MM.1S (cell line): ENCODE measurements at regions not wholly inside any gene's neighbourhood (a gene's known extent, or its start where the extent isn't known, plus 50 kb on each side); places are given as distances from the start of the nearest gene placed in this dataset.

ENCODE experiments used
- DNase-seq: peaks from one replicate; pipeline ENCODE4 v3.0.0-alpha.2; 2015
- H2AFZ ChIP-seq: fragments of 300-600 bp; sonication (generic); 2 replicates; pipeline ENCODE4 v1.6.0; 2016; ENCODE audit warnings: antibody characterized with exemption, low read length
- H3F3A ChIP-seq: fragments of 300-600 bp; sonication (generic); 2 replicates; pipeline ENCODE4 v1.6.1; 2016; ENCODE audit warnings: mild to moderate bottlenecking, antibody characterized with exemption, low read length, moderate library complexity, mixed read lengths; ENCODE audit not compliant: insufficient read depth
- H3K27ac ChIP-seq: fragments of 300-600 bp; sonication (generic); 2 replicates; pipeline ENCODE4 v1.5.1; 2016; ENCODE audit warnings: mild to moderate bottlenecking, low read length
- H3K27me3 ChIP-seq: fragments of 300-600 bp; sonication (generic); replicated peaks from 2 replicates; pipeline ENCODE4 v1.6.0; 2016; ENCODE audit warnings: low read length; ENCODE audit not compliant: insufficient read depth
- H3K36me3 ChIP-seq: fragments of 300-600 bp; sonication (generic); replicated peaks from 2 replicates; pipeline ENCODE4 v1.6.1; 2016; ENCODE audit warnings: mild to moderate bottlenecking, low read length, mixed read lengths; ENCODE audit not compliant: insufficient read depth
- H3K4me1 ChIP-seq: fragments of 300-600 bp; sonication (generic); 2 replicates; pipeline ENCODE4 v1.6.1; 2016; ENCODE audit warnings: low read length, mixed read lengths
- H3K4me2 ChIP-seq: fragments of 300-600 bp; sonication (generic); 2 replicates; pipeline ENCODE4 v1.6.0; 2016; ENCODE audit warnings: low read depth, low read length
- H3K4me3 ChIP-seq: fragments of 300-600 bp; sonication (generic); 2 replicates; pipeline ENCODE4 v1.5.1; 2016; ENCODE audit warnings: low read length, mixed read lengths
- H3K79me2 ChIP-seq: fragments of 300-600 bp; sonication (generic); 2 replicates; pipeline ENCODE4 v1.6.1; 2016; ENCODE audit warnings: mixed run types, low read length, mixed read lengths
- H3K9ac ChIP-seq: fragments of 300-600 bp; sonication (generic); 2 replicates; pipeline ENCODE4 v1.6.1; 2016; ENCODE audit warnings: low read length, mixed read lengths
- H3K9me2 ChIP-seq: fragments of 300-600 bp; sonication (generic); replicated peaks from 2 replicates; pipeline ENCODE4 v1.6.1; 2016; ENCODE audit warnings: mild to moderate bottlenecking, low read length, mixed read lengths; ENCODE audit not compliant: insufficient read depth
- H3K9me3 ChIP-seq: fragments of 300-600 bp; sonication (generic); replicated peaks from 2 replicates; pipeline ENCODE4 v1.6.1; 2016; ENCODE audit warnings: mild to moderate bottlenecking, low read length, mixed read lengths; ENCODE audit not compliant: insufficient read depth
- H4K20me1 ChIP-seq: fragments of 300-600 bp; sonication (generic); 2 replicates; pipeline ENCODE4 v1.6.1; 2016; ENCODE audit warnings: mild to moderate bottlenecking, low read length, moderate library complexity, mixed read lengths; ENCODE audit not compliant: insufficient read depth
- EZH2 ChIP-seq: fragments of 300-600 bp; sonication (generic); optimal IDR thresholded peaks from 2 replicates; pipeline ENCODE3; 2017; ENCODE audit warnings: low read depth, mild to moderate bottlenecking, antibody characterized with exemption, low read length, mixed read lengths
- EZH2phosphoT487 ChIP-seq: fragments of 300-600 bp; sonication (generic); IDR thresholded peaks from 2 replicates; pipeline ENCODE4 v1.6.1; 2018; ENCODE audit warnings: antibody characterized with exemption, low read length
- TF ChIP-seq, protein P1 (sequence below): fragments of 300-600 bp; sonication (generic); IDR thresholded peaks from 2 replicates; pipeline ENCODE4 v1.5.1; 2016; ENCODE audit warnings: antibody characterized with exemption, low read length, mixed read lengths

DNA sequence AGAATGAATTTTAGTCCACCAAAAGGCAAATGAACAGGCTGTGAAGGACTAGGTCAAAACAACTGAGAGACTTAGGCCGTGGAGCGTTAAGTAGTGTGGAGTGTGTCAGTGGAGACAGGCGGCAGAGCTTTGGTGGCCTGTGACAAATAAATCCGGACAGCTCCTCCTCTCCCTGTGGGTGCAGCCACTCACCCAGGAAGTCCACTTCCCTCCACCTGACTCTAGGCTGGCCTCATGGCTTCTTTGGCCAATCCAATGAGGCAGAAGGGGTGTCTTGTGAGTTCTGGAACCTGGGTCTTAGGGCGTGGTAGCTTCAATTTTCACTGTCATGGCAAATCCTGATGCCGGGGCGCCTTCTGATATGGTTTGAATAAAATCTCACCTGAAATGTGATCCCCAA is 180.9 kb upstream of the C14orf180 start:
- Histone ChIP-seq H3F3A (no peaks in the 10 kb centered on the region), H3K4me3 (no peak overlapping the region), H3K9me2 (no peaks in the 10 kb centered on the region), H3K79me2 (no peaks in the 10 kb centered on the region), H3K27ac (no peak overlapping the region), H3K9ac (no peak overlapping the region), H3K36me3 (no peaks in the 10 kb centered on the region), H2AFZ (no peak overlapping the region), H3K4me1 (no peaks in the 10 kb centered on the region), H3K9me3 (no peaks in the 10 kb centered on the region), H3K27me3 (peaks cover 38% of the 10 kb centered on the region), H3K4me2 (no peak overlapping the region), H4K20me1 (no peaks in the 10 kb centered on the region)
- TF ChIP-seq EZH2 (no peak), EZH2phosphoT487 (no peak)
- TF ChIP-seq, protein P1, sequence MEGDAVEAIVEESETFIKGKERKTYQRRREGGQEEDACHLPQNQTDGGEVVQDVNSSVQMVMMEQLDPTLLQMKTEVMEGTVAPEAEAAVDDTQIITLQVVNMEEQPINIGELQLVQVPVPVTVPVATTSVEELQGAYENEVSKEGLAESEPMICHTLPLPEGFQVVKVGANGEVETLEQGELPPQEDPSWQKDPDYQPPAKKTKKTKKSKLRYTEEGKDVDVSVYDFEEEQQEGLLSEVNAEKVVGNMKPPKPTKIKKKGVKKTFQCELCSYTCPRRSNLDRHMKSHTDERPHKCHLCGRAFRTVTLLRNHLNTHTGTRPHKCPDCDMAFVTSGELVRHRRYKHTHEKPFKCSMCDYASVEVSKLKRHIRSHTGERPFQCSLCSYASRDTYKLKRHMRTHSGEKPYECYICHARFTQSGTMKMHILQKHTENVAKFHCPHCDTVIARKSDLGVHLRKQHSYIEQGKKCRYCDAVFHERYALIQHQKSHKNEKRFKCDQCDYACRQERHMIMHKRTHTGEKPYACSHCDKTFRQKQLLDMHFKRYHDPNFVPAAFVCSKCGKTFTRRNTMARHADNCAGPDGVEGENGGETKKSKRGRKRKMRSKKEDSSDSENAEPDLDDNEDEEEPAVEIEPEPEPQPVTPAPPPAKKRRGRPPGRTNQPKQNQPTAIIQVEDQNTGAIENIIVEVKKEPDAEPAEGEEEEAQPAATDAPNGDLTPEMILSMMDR = no peak
- DNase-seq = no peak

GRCh38 chr14:104399432-104400155 is 180.0 kb upstream of the C14orf180 start:
- Histone ChIP-seq H3K9ac (no peak overlapping the region), H3K79me2 (no peaks in the 10 kb centered on the region), H4K20me1 (no peaks in the 10 kb centered on the region), H3F3A (no peaks in the 10 kb centered on the region), H3K4me3 (no peak overlapping the region), H3K36me3 (no peaks in the 10 kb centered on the region), H3K4me1 (no peaks in the 10 kb centered on the region), H2AFZ (no peak overlapping the region), H3K9me3 (no peaks in the 10 kb centered on the region), H3K4me2 (no peak overlapping the region), H3K27me3 (peaks cover 44% of the 10 kb centered on the region), H3K27ac (no peak overlapping the region), H3K9me2 (no peaks in the 10 kb centered on the region)
- DNase-seq = no peak
- TF ChIP-seq, protein P1 = no peak
- TF ChIP-seq EZH2 (no peak), EZH2phosphoT487 (no peak)

- no peaks in the 10 kb centered on the region for H3F3A ChIP-seq
- H3K4me1 ChIP-seq = no peaks in the 10 kb centered on the region
- no peaks in the 10 kb centered on the region for H3K9me3 ChIP-seq
- H3K9me2 ChIP-seq = no peaks in the 10 kb centered on the region
- no peak for DNase-seq
- no peak overlapping the region for H2AFZ ChIP-seq
- no peak overlapping the region for H3K27ac ChIP-seq
- H3K27me3 ChIP-seq = peaks cover 47% of the 10 kb centered on the region
- H3K9ac ChIP-seq = no peak overlapping the region
- TF ChIP-seq EZH2 = no peak
- no peak for TF ChIP-seq EZH2phosphoT487
- TF ChIP-seq, protein P1 = no peak
- no peak overlapping the region for H3K4me3 ChIP-seq
- H4K20me1 ChIP-seq = no peaks in the 10 kb centered on the region
- H3K79me2 ChIP-seq = no peaks in the 10 kb centered on the region
- H3K36me3 ChIP-seq = no peaks in the 10 kb centered on the region
- H3K4me2 ChIP-seq = no peak overlapping the region
Measured at GRCh38 chr14:104400355-104400754, 179.2 kb upstream of the C14orf180 start.
